HEK293 (cell line): ENCODE measurements at regions not wholly inside any gene's neighbourhood (a gene's known extent, or its start where the extent isn't known, plus 50 kb on each side); places are given as distances from the start of the nearest gene placed in this dataset.

Experiments used
- CTCF ChIP-seq: fragments of 450-650 bp; formaldehyde crosslinking; IDR thresholded peaks from 2 replicates; pipeline ENCODE4 v1.5.1; 2016; ENCODE audit warnings: missing biosample characterization, missing genetic modification characterization
- ELK4 ChIP-seq: IDR thresholded peaks from 2 replicates; pipeline ENCODE4 v1.6.1; 2011; ENCODE audit warnings: mild to moderate bottlenecking, low read depth, low read length, borderline replicate concordance
- HIC1 ChIP-seq: fragments of 450-650 bp; formaldehyde crosslinking; IDR thresholded peaks from 2 replicates; pipeline ENCODE4 v1.5.1; 2016; ENCODE audit warnings: missing biosample characterization, missing genetic modification characterization
- PRDM10 ChIP-seq: fragments of 450-650 bp; formaldehyde crosslinking; IDR thresholded peaks from 2 replicates; pipeline ENCODE4 v1.5.1; 2016; ENCODE audit warnings: missing biosample characterization, missing genetic modification characterization
- PRDM4 ChIP-seq: fragments of 450-650 bp; formaldehyde crosslinking; IDR thresholded peaks from 2 replicates; pipeline ENCODE4 v1.5.1; 2017; ENCODE audit warnings: missing biosample characterization, missing genetic modification characterization
- SP2 ChIP-seq: fragments of 450-650 bp; formaldehyde crosslinking; IDR thresholded peaks from 2 replicates; pipeline ENCODE4 v1.5.1; 2016; ENCODE audit warnings: missing biosample characterization, missing genetic modification characterization
- ZBTB1 ChIP-seq: fragments of 450-650 bp; formaldehyde crosslinking; IDR thresholded peaks from 2 replicates; pipeline ENCODE4 v1.5.1; 2016; ENCODE audit warnings: missing biosample characterization, missing genetic modification characterization
- ZBTB20 ChIP-seq: fragments of 450-650 bp; formaldehyde crosslinking; IDR thresholded peaks from 2 replicates; pipeline ENCODE4 v1.5.1; 2016; ENCODE audit warnings: missing biosample characterization, missing genetic modification characterization
- ZEB2 ChIP-seq: fragments of 450-650 bp; formaldehyde crosslinking; IDR thresholded peaks from 2 replicates; pipeline ENCODE4 v1.5.1; 2016; ENCODE audit warnings: missing biosample characterization, missing genetic modification characterization
- ZIC2 ChIP-seq: fragments of 450-650 bp; formaldehyde crosslinking; IDR thresholded peaks from 2 replicates; pipeline ENCODE4 v1.5.1; 2016; ENCODE audit warnings: missing biosample characterization, missing genetic modification characterization
- ZNF155 ChIP-seq: fragments of 450-650 bp; formaldehyde crosslinking; IDR thresholded peaks from 2 replicates; pipeline ENCODE4 v1.5.1; 2016; ENCODE audit warnings: missing biosample characterization, missing genetic modification characterization
- ZNF157 ChIP-seq: fragments of 450-650 bp; formaldehyde crosslinking; IDR thresholded peaks from 2 replicates; pipeline ENCODE4 v1.5.1; 2016; ENCODE audit warnings: missing biosample characterization, missing genetic modification characterization
- ZNF19 ChIP-seq: fragments of 450-650 bp; formaldehyde crosslinking; IDR thresholded peaks from 2 replicates; pipeline ENCODE4; 2016; ENCODE audit warnings: missing biosample characterization, missing genetic modification characterization, low read depth
- ZNF24 ChIP-seq: fragments of 450-650 bp; formaldehyde crosslinking; IDR thresholded peaks from 2 replicates; pipeline ENCODE4 v1.5.1; 2016; ENCODE audit warnings: missing biosample characterization, missing genetic modification characterization
- ZNF26 ChIP-seq: fragments of 450-650 bp; formaldehyde crosslinking; IDR thresholded peaks from 2 replicates; pipeline ENCODE4 v1.5.1; 2016; ENCODE audit warnings: missing biosample characterization, missing genetic modification characterization
- ZNF398 ChIP-seq: fragments of 450-650 bp; formaldehyde crosslinking; IDR thresholded peaks from 2 replicates; pipeline ENCODE4 v1.5.1; 2017; ENCODE audit warnings: missing biosample characterization, missing genetic modification characterization
- ZNF510 ChIP-seq: fragments of 450-650 bp; formaldehyde crosslinking; IDR thresholded peaks from 2 replicates; pipeline ENCODE4 v1.5.1; 2018; ENCODE audit warnings: mild to moderate bottlenecking, missing genetic modification characterization, missing biosample characterization; ENCODE audit not compliant: insufficient replicate concordance
- ZNF558 ChIP-seq: fragments of 450-650 bp; formaldehyde crosslinking; IDR thresholded peaks from 2 replicates; pipeline ENCODE4 v1.5.1; 2016; ENCODE audit warnings: missing biosample characterization, missing genetic modification characterization
- ZNF560 ChIP-seq: fragments of 450-650 bp; formaldehyde crosslinking; IDR thresholded peaks from 2 replicates; pipeline ENCODE4 v1.5.1; 2017; ENCODE audit warnings: missing biosample characterization, missing genetic modification characterization, borderline replicate concordance
- ZNF645 ChIP-seq: fragments of 450-650 bp; formaldehyde crosslinking; IDR thresholded peaks from 2 replicates; pipeline ENCODE4; 2016; ENCODE audit warnings: missing biosample characterization, missing genetic modification characterization
- ZNF664 ChIP-seq: fragments of 450-650 bp; formaldehyde crosslinking; IDR thresholded peaks from 2 replicates; pipeline ENCODE4 v1.5.1; 2016; ENCODE audit warnings: missing biosample characterization, missing genetic modification characterization
- ZNF707 ChIP-seq: fragments of 450-650 bp; formaldehyde crosslinking; IDR thresholded peaks from 2 replicates; pipeline ENCODE4 v1.5.1; 2016; ENCODE audit warnings: missing biosample characterization, missing genetic modification characterization

GRCh38 chr5:115702025-115702424, 76.2 kb upstream of the TMED7 start (continued):
- TF ChIP-seq HIC1 (peak; percentile 73; the same call in 1 of the 2 replicates), ZNF155 (tag by site-specific recombination) (no peak), PRDM4 (tag by site-specific recombination) (peak; percentile 87), ZEB2 (tag by site-specific recombination) (peak; percentile 84), CTCF (tag by site-specific recombination) (no peak), SP2 (tag by site-specific recombination) (no peak), PRDM10 (no peak), ZNF560 (tag by site-specific recombination) (no peak), ZNF707 (tag by site-specific recombination) (no peak), ZBTB1 (tag by site-specific recombination) (peak; percentile 79; the same call in 1 of the 2 replicates), ZNF664 (tag by site-specific recombination) (0 out of 2 replicates have a peak, but pooled peaks have one; percentile 9), ZNF398 (no peak), ZNF558 (tag by site-specific recombination) (no peak), ZNF19 (tag by site-specific recombination) (no peak), ELK4 (no peak), ZNF645 (tag by site-specific recombination) (no peak), ZNF510 (no peak), ZBTB20 (tag by site-specific recombination) (no peak), ZIC2 (tag by site-specific recombination) (no peak), ZNF26 (tag by site-specific recombination) (no peak), ZNF157 (tag by site-specific recombination) (no peak), ZNF24 (no peak)
